Fibroblast of skin of scalp (primary cell): ENCODE measurements at regions not wholly inside any gene's neighbourhood (a gene's known extent, or its start where the extent isn't known, plus 50 kb on each side); places are given as distances from the start of the nearest gene placed in this dataset.
A peak's percentile ranks its signal among the peaks of the same experiment; 100 is the strongest.

Source experiments
- DNase-seq: peaks from one replicate; pipeline ENCODE4 v3.0.0-alpha.2; 2013

DNA sequence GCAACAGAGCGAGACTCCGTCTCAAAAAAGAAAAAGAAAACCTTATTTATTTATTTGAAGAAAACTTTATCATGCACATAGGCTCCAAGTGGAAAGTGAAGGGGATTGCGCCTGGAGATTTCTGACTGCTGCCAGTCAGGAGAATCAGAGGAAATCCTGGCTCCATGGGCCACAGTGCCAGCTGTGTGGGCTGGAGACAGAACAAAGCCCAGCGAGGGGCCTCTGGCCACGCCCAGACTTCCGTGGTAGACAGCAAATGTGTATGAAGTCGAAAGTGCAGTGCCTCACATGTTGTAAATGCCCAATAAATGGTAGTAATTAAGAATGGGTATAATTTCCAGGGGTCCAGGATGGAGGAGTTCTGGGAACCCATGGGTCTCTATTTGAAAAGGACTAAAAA lies 75.8 kb upstream of the WWC1 start:
- DNase-seq: no peak

DNA sequence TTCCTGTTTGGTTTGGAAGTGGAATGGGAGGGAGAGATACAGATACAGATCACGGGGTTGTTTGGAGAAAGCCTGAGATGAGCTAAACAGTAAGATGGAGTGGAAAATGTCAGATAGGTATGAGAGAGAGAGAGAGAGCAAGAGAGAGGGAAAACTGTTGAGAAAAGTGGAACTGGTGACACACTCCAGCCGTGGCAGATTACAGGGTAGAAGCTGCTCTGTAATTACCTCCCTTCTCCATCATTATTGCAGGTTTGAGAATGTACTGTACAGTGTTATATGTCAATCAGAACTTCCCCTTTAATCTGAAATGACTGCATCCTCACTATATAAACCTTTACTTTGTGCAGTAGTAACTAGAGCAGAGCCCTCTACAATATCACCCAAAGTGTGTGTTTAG lies 74.5 kb upstream of the WWC1 start:
- DNase-seq: no peak

- no peak for DNase-seq
These were observed 73.9 kb upstream of the WWC1 start for GRCh38 chr5:168217497-168217896.

DNA sequence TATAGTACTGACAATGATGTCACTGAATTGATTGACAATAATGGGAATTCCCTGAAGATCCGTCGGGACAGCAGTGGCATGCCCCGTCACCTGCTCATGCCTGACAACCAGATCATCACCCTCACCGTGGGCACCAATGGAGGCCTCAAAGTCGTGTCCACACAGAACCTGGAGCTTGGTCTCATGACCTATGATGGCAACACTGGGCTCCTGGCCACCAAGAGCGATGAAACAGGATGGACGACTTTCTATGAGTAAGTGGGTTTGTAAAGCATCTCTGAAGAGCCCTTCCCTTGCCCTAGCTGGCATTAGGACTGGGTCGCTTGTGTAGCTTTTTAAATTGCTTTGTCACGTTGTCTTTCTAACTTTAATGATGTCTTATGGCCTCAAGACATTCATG lies 72.7 kb upstream of the WWC1 start:
- no peak for DNase-seq

DNA sequence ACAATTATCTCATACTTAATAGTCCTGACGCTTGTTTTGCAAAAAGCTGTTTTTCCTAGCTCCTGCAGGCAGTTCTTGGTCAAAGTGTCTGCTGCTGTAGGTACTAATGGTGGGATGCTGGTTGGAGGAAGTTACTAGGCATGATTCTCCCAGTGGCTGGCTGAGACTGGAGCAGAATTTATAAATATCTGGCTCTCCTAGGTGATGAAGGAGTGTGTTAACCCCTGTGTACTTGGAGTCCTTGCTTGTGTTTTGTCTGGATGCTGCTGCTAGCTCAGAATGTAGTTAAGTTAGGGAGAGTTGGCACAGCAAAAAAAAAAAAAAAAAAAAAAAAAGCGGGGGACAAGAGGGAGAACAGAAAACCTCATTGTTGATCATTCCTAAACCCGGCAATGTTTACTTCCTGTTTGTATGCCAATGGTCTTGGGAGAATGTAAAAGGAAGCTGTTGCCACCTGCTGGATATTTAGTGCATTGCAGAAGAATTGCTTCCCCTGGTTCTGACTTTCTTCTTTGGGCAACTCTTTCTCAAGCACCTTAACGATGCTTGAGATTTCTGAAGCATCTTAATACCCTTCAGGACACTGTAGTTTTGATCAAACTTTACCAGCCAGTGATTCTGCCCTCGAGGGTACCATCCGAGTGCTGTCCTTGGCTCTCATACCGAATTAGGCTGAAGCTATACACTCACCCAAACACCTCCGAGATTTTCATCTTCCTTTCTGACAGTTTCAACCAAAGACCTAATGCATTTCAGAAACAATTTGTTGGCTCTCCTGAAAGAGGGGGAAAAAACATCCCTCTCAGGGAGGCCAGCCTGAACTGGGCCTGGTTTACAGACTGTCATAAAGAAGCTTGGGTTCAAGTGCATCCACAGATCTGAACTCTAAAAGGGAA lies 71.7 kb upstream of the WWC1 start:
- peak; percentile 74 for DNase-seq

DNA sequence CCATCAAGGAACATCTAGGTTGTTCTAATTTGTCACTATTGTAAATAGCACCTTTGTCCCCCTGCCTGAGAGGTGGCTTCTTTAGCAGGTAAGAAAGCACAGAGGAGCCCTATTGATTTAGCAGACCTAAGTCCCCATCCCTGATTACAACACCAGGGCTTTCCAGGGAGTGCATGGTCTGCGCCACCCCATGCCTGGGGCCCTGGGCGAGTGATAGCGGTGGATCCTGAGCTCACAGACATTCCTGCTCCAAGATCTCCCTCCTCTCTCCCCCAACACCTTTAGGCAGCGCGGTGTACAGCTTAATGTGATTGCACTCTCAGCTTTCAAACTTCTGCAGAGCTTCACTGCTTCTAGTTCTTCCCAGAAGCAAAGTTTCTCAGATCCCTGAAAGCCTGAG lies 67.4 kb upstream of the WWC1 start:
- no peak for DNase-seq

DNA sequence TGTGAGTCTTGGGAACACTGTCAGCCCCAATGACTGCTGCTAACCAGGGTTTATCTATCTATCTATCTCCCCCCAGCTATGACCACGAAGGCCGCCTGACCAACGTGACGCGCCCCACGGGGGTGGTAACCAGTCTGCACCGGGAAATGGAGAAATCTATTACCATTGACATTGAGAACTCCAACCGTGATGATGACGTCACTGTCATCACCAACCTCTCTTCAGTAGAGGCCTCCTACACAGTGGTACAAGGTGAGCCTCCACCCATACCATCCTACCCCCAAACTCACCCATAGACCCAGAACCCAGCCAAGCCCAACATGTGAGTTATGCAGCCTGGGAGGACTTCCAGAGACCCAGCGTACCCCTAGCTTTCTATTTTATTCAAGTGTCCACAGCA lies 65.4 kb upstream of the WWC1 start:
- no peak for DNase-seq

DNA sequence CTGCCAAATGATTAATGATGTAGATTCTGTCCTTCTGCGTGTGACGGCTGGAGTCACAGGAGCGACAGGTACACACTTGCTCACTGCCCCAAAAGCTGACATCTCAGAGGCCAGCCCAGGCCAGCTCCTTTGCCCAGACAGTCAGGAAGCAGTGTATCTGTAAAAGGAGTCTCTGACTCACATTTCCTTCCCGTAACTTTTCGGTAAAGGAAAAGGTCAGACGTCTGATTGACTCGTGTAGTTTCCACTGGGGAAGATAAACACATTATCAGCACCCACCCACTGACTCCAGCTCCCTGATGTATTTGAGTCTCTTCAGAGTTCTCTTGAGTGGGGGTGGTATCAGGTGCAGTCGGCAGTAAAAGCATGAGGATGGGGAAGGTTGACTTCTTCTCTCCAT lies 64.4 kb upstream of the WWC1 start:
- no peak for DNase-seq

GRCh38 chr5:168227973-168228615 lies 63.4 kb upstream of the WWC1 start:
- DNase-seq: no peak

DNA sequence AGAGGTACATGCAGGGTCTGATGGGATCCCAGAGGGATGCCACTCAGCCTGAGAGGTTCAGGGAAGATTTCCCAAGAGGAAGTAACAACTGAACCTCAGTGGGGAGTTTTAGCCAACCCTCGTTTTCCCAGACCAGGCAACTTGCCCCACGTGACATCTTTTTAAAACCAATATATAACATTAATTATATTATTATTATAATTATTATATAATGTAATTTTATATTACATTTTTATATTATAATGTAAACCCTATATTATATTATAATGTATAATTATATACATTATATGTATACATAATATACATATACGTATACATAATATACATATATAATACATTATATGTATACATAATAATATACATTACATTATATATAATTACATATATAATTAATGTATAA lies 62.8 kb upstream of the WWC1 start:
- DNase-seq: no peak

DNA sequence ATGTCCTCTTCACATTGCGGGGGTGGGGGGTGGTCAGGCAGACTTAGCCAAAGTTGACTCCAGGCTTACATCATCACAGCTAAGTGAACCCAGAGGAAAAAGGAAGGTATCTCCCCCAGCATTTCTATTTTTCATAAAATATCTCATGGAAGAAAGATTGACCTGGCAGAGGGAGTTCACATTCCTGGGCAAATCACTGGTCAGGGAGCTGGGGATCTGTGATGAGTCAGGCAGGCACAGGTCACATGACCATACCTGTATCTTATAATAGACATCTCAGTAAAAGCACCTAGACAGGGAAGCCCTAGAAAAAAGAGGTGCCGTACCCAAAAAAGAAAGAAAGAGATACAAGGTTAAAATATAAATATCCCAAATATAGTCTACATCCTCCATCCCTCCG lies 57.3 kb upstream of the WWC1 start:
- no peak for DNase-seq

- DNase-seq: peak; percentile 49
These were observed 53.0 kb upstream of the WWC1 start for GRCh38 chr5:168238463-168238862.

DNA sequence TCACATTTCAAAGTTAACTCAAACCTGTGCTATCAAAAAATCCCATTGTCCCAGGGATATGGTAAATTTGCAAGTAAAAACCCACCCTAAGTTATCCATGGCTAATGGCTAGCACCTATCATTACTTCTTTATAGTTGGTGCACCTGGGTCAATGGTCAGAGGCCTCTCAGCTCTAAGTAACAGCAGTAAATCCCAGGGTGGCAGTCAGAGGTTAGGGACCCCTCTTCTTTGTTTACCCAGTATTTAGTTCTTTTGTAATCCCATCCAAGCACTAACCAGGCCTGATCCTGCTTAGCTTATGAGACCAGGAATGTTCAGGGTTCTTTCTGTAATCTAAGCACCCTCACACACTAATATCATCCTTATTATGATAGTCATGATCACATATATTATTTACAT lies 52.1 kb upstream of the WWC1 start:
- DNase-seq: no peak
